Stimulated activated CD4-positive, alpha-beta T cell treated with anti-CD3 and anti-CD28 coated beads, TNF-alpha, amount 100 ng/mL, for 4 hours (primary cell): ENCODE measurements at regions not wholly inside any gene's neighbourhood (a gene's known extent, or its start where the extent isn't known, plus 50 kb on each side); places are given as distances from the start of the nearest gene placed in this dataset.

Experiments used
- DNase-seq, 3 experiments: peaks; one replicate each; pipeline ENCODE4 v3.0.0-alpha.2; 2020; ENCODE audit warnings: low read depth in 3 of 3

DNA sequence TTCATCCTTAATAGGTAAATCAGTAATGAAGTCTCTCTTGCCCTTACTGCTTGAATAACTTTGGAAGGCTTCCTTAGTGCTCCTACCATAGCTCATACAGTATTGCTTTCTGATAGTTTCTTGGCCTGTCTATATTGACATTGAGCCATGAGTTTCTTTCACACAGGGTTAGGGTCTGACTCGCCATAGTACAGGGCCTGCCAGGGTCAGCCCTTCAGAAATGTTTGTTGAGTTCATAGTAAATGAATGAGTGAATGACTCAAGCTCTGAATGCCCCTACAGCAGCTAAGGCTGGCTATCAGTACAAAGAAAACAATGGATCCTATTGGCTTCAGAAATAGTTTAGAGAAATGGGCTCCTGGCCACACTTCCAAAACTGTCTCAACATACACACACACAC is 65.0 kb upstream of the LRATD1 start:
- DNase-seq = no peak

DNA sequence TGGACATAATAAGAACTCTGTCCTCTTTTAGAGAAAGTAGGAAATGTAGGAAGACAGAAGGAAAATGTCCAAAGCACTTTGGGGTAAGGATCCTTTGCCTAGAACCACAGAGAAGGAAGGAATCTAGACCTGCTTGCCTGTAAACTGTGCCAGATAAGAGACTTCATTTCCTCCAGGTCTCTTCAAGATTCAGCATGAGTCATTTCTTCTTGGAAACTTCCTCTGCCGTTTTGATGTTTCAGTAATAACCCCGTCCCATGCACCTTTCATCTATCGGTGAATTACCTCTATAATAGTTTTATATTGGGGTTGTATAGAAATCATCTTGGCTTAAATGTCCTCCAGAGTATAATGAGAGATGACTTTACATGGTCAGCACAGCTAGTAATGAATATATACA is 63.2 kb upstream of the LRATD1 start:
- DNase-seq = no peak

DNA sequence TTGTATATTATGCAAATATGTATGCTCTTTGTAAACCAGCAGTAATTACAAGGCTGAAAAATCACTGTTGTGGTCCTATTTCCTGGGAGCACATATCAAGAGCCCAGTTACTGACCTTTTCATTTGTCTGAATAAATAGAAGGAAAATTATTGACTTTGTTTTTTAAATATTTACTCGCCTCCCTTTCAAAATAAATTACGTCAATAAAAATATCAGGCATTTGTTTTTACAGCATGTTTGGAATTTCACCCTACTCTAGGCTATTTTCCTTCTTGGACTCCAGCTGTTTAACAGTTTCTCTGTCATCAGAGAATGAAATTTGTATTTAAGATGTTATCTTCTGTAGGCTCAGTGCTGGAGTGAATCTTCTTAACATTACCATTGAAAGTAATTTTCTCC is 59.9 kb upstream of the LRATD1 start:
- DNase-seq = no peak

DNA sequence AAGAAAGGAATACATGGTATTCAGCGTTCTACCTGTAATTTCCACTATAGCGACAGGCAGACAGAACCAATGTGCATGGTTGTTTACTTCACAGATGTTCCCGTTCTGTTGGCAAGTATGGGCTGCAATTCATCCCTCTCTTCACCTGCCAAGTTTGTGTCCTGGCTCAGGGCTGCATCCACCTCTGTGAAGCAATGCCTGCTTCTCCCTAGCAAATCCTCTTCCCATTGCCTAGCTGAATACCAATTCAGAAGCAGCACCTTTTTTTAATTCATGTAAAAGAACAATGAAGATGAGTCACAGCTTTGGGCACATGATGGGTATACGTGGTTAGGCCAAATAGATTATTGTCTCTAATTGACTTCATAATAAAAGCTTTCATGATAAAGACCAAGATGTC is 54.7 kb upstream of the LRATD1 start:
- no peak for DNase-seq
